ENCODE measurements at regions not wholly inside any gene's neighbourhood (a gene's known extent, or its start where the extent isn't known, plus 50 kb on each side); places are given as distances from the start of the nearest gene placed in this dataset.
"Not testable (repeated sequence)": the region's sequence is repeated elsewhere in the genome, so short reads cannot be mapped to it uniquely, and the experiment has no call there.

- no peak for DNase-seq
Measured at GRCh38 chr21:23664193-23664694, 1943.0 kb downstream of the MRPL39 start.

- no peak for DNase-seq
Measured at GRCh38 chr21:23660560-23660959, 1946.7 kb downstream of the MRPL39 start.

GRCh38 chr21:23644768-23645167 lies 1962.5 kb downstream of the MRPL39 start:
- no peak for DNase-seq

- DNase-seq, result no peak
Measured at GRCh38 chr21:23639721-23640120, 1967.6 kb downstream of the MRPL39 start.

- DNase-seq, result no peak
Measured at GRCh38 chr21:23638131-23638695, 1969.1 kb downstream of the MRPL39 start.

GRCh38 chr21:23633447-23633940 lies 1973.8 kb downstream of the MRPL39 start:
- no peak for DNase-seq

- no peak for DNase-seq
Measured at GRCh38 chr21:23624281-23624680, 1983.0 kb downstream of the MRPL39 start.

GRCh38 chr21:23613014-23613413 lies 1994.3 kb downstream of the MRPL39 start:
- DNase-seq, result no peak

GRCh38 chr21:23612210-23612609 lies 1995.1 kb downstream of the MRPL39 start:
- DNase-seq, result no peak

GRCh38 chr21:23607782-23608431 lies 1999.4 kb downstream of the MRPL39 start:
- DNase-seq, result no peak

GRCh38 chr21:23601549-23601948 lies 2005.7 kb downstream of the MRPL39 start:
- no peak for DNase-seq

GRCh38 chr21:23593582-23593981 lies 2013.7 kb downstream of the MRPL39 start:
- no peak for DNase-seq

- DNase-seq, result no peak
Measured at GRCh38 chr21:23585419-23585818, 2021.9 kb downstream of the MRPL39 start.

GRCh38 chr21:23579573-23579972 lies 2027.7 kb downstream of the MRPL39 start:
- no peak for DNase-seq

GRCh38 chr21:23578027-23578426 lies 2029.3 kb downstream of the MRPL39 start:
- DNase-seq, result no peak

GRCh38 chr21:23574932-23575331 lies 2032.3 kb downstream of the MRPL39 start:
- DNase-seq, result no peak

- DNase-seq, result not testable (repeated sequence)
Measured at GRCh38 chr21:23548924-23549323, 2058.4 kb downstream of the MRPL39 start.

- no peak for DNase-seq
Measured at GRCh38 chr21:23543333-23543732, 2063.9 kb downstream of the MRPL39 start.

GRCh38 chr21:23542097-23542496 lies 2065.2 kb downstream of the MRPL39 start:
- no peak for DNase-seq

- no peak for DNase-seq
Measured at GRCh38 chr21:23541571-23541970, 2065.7 kb downstream of the MRPL39 start.

GRCh38 chr21:23534850-23535249 lies 2072.4 kb downstream of the MRPL39 start:
- DNase-seq, result no peak

GRCh38 chr21:23531444-23531843 lies 2075.8 kb downstream of the MRPL39 start:
- DNase-seq, result no peak

- DNase-seq, result no peak
Measured at GRCh38 chr21:23524685-23525084, 2082.6 kb downstream of the MRPL39 start.

GRCh38 chr21:23522751-23523150 lies 2084.5 kb downstream of the MRPL39 start:
- no peak for DNase-seq

- no peak for DNase-seq
Measured at GRCh38 chr21:23507501-23507900, 2099.8 kb downstream of the MRPL39 start.
